HepG2 (cell line): ENCODE measurements at regions not wholly inside any gene's neighbourhood (a gene's known extent, or its start where the extent isn't known, plus 50 kb on each side); places are given as distances from the start of the nearest gene placed in this dataset.

Source experiments
- ATAC-seq: fragments of 200-7000 bp; cut with Tn5 transposase; 3 replicates; pipeline ENCODE4 v1.9.1; 2020; ENCODE audit warnings: mild to moderate bottlenecking, moderate library complexity
- BruUV-seq: library from RNA; stranded (reverse); fragments of 400-500 nt; replicated peaks from 2 replicates; lab custom pipeline; 2021; lab: Mats Ljungman, UMichigan
- CTCF ChIA-PET: fragments of 300-600 bp; formaldehyde crosslinking; extraction: SDS; loops from one replicate; lab custom pipeline; 2021; ENCODE audit warnings: low total read pairs, inconsistent platforms, low intra/inter-chr PET ratio; lab: Yijun Ruan, JAX
- POLR2A ChIA-PET: fragments of 350-600 bp; sonication (Branson Sonifier 250); formaldehyde crosslinking; loops from one replicate; lab custom pipeline; 2020; ENCODE audit warnings: antibody characterized with exemption, inconsistent platforms; lab: Yijun Ruan, JAX
- DNase-seq: peaks from one replicate; pipeline ENCODE4 v3.0.0-alpha.2; 2015; ENCODE audit warnings: low spot score
- FAIRE-seq: peaks from 3 replicates; lab custom pipeline; 2011; peaks lifted over from hg19 to GRCh38; lab: Jason Lieb, UNC
- H2AFZ ChIP-seq: one replicate; pipeline ENCODE4 v1.6.1; 2011; ENCODE audit warnings: low read length, inconsistent platforms
- H3K27ac ChIP-seq: fragments of 300-600 bp; 3 replicates; pipeline ENCODE4 v1.8.0; 2011; ENCODE audit warnings: mixed run types, mild to moderate bottlenecking, mixed read lengths, low read length, inconsistent platforms; ENCODE audit not compliant: insufficient read depth; ENCODE audit errors: extremely low read length
- H3K27me3 ChIP-seq, 2 experiments: fragments of 200-600 bp in 1 of 2; 2 replicates in 1 of 2; 3 replicates in 1 of 2; pipeline versions ENCODE4 v1.6.0 to v1.8.0; 2011; ENCODE audit warnings: low read length in 2 of 2, mild to moderate bottlenecking in 2 of 2, moderate library complexity in 2 of 2, inconsistent platforms in 1 of 2; ENCODE audit not compliant: insufficient read depth in 2 of 2, control insufficient read depth in 1 of 2
- H3K36me3 ChIP-seq, 2 experiments: fragments of 200-600 bp in 1 of 2; replicated peaks in 1 of 2; 2 replicates in 1 of 2; 3 replicates in 1 of 2; pipeline versions ENCODE4 v1.5.1 to v1.8.0; 2011; ENCODE audit warnings: low read length in 2 of 2, inconsistent platforms in 1 of 2; ENCODE audit not compliant: insufficient read depth in 2 of 2, control insufficient read depth in 1 of 2
- H3K4me1 ChIP-seq: 2 replicates; pipeline ENCODE4 v1.5.1; 2012; ENCODE audit warnings: low read length, inconsistent platforms; ENCODE audit not compliant: insufficient read depth
- H3K4me2 ChIP-seq: 2 replicates; pipeline ENCODE4 v1.6.0; 2011; ENCODE audit warnings: low read depth, low read length, inconsistent platforms
- H3K4me3 ChIP-seq, 3 experiments: fragments of 200-600 bp in 1 of 3; sonication (generic), shearing (Covaris generic) in 1 of 3; replicated peaks in 1 of 3; 2 replicates each; pipeline ENCODE4 v1.5.1; 2011 to 2016; ENCODE audit warnings: low read length in 3 of 3, inconsistent platforms in 2 of 3, low read depth in 2 of 3, mild to moderate bottlenecking in 2 of 3, control low read depth in 1 of 3, mixed read lengths in 1 of 3; ENCODE audit not compliant: insufficient read depth in 1 of 3
- H3K79me2 ChIP-seq: one replicate; pipeline ENCODE4 v1.6.1; 2011; ENCODE audit warnings: low read length, inconsistent platforms; ENCODE audit not compliant: insufficient read depth
- H3K9ac ChIP-seq: 2 replicates; pipeline ENCODE4 v1.6.0; 2011; ENCODE audit warnings: mild to moderate bottlenecking, low read depth, low read length, inconsistent platforms; ENCODE audit not compliant: insufficient read depth
- H3K9me3 ChIP-seq: 2 replicates; pipeline ENCODE4 v1.5.1; 2012; ENCODE audit warnings: mild to moderate bottlenecking, low read length
- H4K20me1 ChIP-seq: 2 replicates; pipeline ENCODE4 v1.6.0; 2011; ENCODE audit warnings: inconsistent platforms, mild to moderate bottlenecking, low read length, moderate library complexity; ENCODE audit not compliant: insufficient read depth
- ATF5 ChIP-seq: sonication (generic); formaldehyde crosslinking; IDR thresholded peaks from 2 replicates; pipeline ENCODE4 v1.4.0; 2020; ENCODE audit warnings: mild to moderate bottlenecking, low read depth, missing genetic modification reagents
- BORCS8-MEF2B ChIP-seq: sonication (generic); formaldehyde crosslinking; IDR thresholded peaks from 2 replicates; pipeline ENCODE4 v1.8.0; 2022; ENCODE audit warnings: mild to moderate bottlenecking, missing genetic modification reagents
- FIP1L1 ChIP-seq: fragments of 200-400 bp; formaldehyde crosslinking; IDR thresholded peaks from 2 replicates; pipeline ENCODE4 v1.6.1; 2018; ENCODE audit warnings: low read depth, mild to moderate bottlenecking, low read length, moderate library complexity, borderline replicate concordance; ENCODE audit not compliant: insufficient read depth
- KDM3A ChIP-seq: IDR thresholded peaks from 2 replicates; pipeline ENCODE4 v1.6.1; 2018; ENCODE audit warnings: low read depth, missing compliant biosample characterization
- MYPOP ChIP-seq: sonication (generic); formaldehyde crosslinking; IDR thresholded peaks from 2 replicates; pipeline ENCODE4 v1.8.1; 2023; ENCODE audit warnings: mild to moderate bottlenecking, moderate library complexity, missing genetic modification reagents
- NFIB ChIP-seq: sonication (generic); formaldehyde crosslinking; IDR thresholded peaks from 2 replicates; pipeline ENCODE4 v1.9.0; 2021; ENCODE audit warnings: missing genetic modification reagents, mild to moderate bottlenecking, borderline replicate concordance
- SATB2 ChIP-seq: sonication (generic); formaldehyde crosslinking; IDR thresholded peaks from 2 replicates; pipeline ENCODE4 v1.5.0; 2020; ENCODE audit warnings: missing genetic modification reagents
- ZNF235 ChIP-seq: sonication (generic); formaldehyde crosslinking; IDR thresholded peaks from 2 replicates; pipeline ENCODE4 v1.8.1; 2023; ENCODE audit warnings: mild to moderate bottlenecking, missing genetic modification reagents, borderline replicate concordance
- ZNF34 ChIP-seq: sonication (generic); formaldehyde crosslinking; IDR thresholded peaks from 2 replicates; pipeline ENCODE4 v1.4.0; 2020; ENCODE audit warnings: mild to moderate bottlenecking, missing genetic modification reagents, borderline replicate concordance
- ZNF550 ChIP-seq: sonication (generic); formaldehyde crosslinking; IDR thresholded peaks from 2 replicates; pipeline ENCODE4 v1.4.0; 2020; ENCODE audit warnings: mild to moderate bottlenecking, missing genetic modification reagents, borderline replicate concordance
- ZNF558 ChIP-seq: sonication (generic); formaldehyde crosslinking; IDR thresholded peaks from 2 replicates; pipeline ENCODE4 v1.9.0; 2022; ENCODE audit warnings: mild to moderate bottlenecking, missing genetic modification reagents, borderline replicate concordance
- ZNF589 ChIP-seq: sonication (generic); formaldehyde crosslinking; conservative IDR thresholded peaks from 2 replicates; pipeline ENCODE4 v1.8.0; 2022; ENCODE audit warnings: mild to moderate bottlenecking, moderate library complexity, missing genetic modification reagents
- ZNF629 ChIP-seq: sonication (generic); formaldehyde crosslinking; conservative IDR thresholded peaks from 2 replicates; pipeline ENCODE4 v1.5.0; 2020; ENCODE audit warnings: missing genetic modification reagents
- ZNF775 ChIP-seq: sonication (generic); formaldehyde crosslinking; IDR thresholded peaks from 2 replicates; pipeline ENCODE4 v1.4.0; 2020; ENCODE audit warnings: missing genetic modification reagents, mild to moderate bottlenecking, moderate library complexity, borderline replicate concordance
- WGBS: methylation state at CpG from one replicate; pipeline ENCODE4 v1.1.6; 2017; ENCODE audit warnings: low lambda C conversion rate; 5-methylcytosine and 5-hydroxymethylcytosine counted together
- in situ Hi-C: cut with HindIII; loops from 2 replicates; pipeline ENCODE4 v1.10.0; 2017; ENCODE audit warnings: low pct_unique_long_range_greater_than_20kb; ENCODE audit not compliant: extremely low pct_ligation_motif_present
- intact Hi-C: fragments of 100-400 bp; cut with micrococcal nuclease; formaldehyde crosslinking; loops from one replicate; pipeline ENCODE4 v1.10.0; 2022; ENCODE audit not compliant: unreplicated experiment
- TF ChIP-seq, protein P1 (sequence below): IDR thresholded peaks from 2 replicates; pipeline ENCODE4 v1.6.1; 2016; ENCODE audit warnings: low read depth, missing genetic modification reagents, missing compliant biosample characterization

DNA sequence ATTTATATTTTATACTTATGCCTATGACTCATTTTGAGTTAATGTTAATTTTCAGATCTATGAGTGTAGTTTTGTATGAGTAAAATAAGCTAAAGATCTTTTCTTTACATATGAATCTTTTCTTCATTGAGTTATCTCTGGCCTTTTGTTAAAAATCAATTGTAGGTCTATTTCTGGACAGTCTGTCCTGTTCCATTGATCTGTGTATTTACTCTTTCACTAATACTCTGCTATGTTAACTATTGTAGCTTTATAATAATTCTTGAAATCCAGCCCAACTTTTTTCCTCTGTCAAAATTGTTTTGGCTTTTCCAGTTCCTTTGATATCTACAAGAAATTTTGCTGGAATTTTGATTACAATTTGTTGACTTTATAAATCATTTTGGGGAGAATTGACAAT lies 177.0 kb downstream of the RBM46 start (continued):
- no peak for TF ChIP-seq BORCS8-MEF2B (CRISPR knock-in tag)
- TF ChIP-seq FIP1L1 = no peak
- no peak for TF ChIP-seq ZNF235 (CRISPR knock-in tag)

DNA sequence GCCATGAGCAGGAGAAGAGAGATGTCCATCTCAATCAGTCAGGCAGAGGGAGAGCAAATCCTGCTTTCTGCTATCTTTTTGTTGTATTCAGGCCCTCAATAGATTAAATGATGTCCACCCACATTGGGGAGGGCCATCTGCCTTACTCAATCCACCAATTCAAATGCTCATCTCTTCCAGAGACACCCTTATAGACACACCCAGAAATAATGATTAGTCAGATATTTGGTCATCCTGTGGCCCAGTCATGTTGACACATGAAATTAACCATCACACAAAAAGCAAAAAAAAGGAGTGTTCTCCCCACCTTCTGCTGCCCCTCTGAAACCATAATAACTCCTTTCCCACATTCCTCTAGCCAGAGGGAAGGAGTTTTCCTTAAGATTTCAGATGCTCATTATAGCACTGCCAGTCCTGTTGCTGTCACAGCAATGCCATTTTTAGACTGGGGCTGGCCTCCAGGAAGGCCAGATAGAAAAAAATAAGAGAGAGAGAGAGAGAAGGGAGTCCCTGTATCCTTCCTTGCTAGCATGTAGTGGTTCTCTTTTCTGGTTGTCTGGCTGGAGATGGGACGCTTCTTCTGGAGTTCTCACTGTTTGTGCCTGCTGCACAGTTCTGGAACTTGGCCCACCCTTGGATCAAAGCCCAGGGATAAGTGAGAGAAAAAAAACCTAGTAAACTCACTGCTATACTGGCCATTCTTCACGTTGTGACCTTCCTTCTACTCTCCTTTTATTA lies 177.7 kb downstream of the RBM46 start:
- Histone ChIP-seq H3K36me3 (no peaks in the 10 kb centered on the region), H2AFZ (no peak overlapping the region), H3K27me3 (no peaks in the 10 kb centered on the region), H3K4me3 (no peak overlapping the region), H4K20me1 (no peaks in the 10 kb centered on the region), H3K79me2 (no peaks in the 10 kb centered on the region), H3K4me1 (no peaks in the 10 kb centered on the region), H3K27ac (no peak overlapping the region), H3K9ac (no peak overlapping the region), H3K4me2 (no peak overlapping the region), H3K9me3 (no peaks in the 10 kb centered on the region)
- 4% methylated on average over 2 of the region's 2 CpGs for WGBS
- CTCF ChIA-PET = no interaction called here
- POLR2A ChIA-PET = no interaction called here
- ATAC-seq (no peak), DNase-seq (no peak), FAIRE-seq (no peak)
- in situ Hi-C loops = no loop called here
- BruUV-seq = no TSS peak
- intact Hi-C loops = no loop called here
- TF ChIP-seq ZNF589 (CRISPR knock-in tag) (no peak), ATF5 (CRISPR knock-in tag) (no peak), MYPOP (CRISPR knock-in tag) (no peak), ZNF558 (CRISPR knock-in tag) (no peak), ZNF34 (CRISPR knock-in tag) (no peak), KDM3A (CRISPR knock-in tag) (no peak), NFIB (CRISPR knock-in tag) (no peak), ZNF550 (CRISPR knock-in tag) (no peak), ZNF775 (CRISPR knock-in tag) (no peak), SATB2 (no peak), ZNF629 (no peak)
- TF ChIP-seq, protein P1, sequence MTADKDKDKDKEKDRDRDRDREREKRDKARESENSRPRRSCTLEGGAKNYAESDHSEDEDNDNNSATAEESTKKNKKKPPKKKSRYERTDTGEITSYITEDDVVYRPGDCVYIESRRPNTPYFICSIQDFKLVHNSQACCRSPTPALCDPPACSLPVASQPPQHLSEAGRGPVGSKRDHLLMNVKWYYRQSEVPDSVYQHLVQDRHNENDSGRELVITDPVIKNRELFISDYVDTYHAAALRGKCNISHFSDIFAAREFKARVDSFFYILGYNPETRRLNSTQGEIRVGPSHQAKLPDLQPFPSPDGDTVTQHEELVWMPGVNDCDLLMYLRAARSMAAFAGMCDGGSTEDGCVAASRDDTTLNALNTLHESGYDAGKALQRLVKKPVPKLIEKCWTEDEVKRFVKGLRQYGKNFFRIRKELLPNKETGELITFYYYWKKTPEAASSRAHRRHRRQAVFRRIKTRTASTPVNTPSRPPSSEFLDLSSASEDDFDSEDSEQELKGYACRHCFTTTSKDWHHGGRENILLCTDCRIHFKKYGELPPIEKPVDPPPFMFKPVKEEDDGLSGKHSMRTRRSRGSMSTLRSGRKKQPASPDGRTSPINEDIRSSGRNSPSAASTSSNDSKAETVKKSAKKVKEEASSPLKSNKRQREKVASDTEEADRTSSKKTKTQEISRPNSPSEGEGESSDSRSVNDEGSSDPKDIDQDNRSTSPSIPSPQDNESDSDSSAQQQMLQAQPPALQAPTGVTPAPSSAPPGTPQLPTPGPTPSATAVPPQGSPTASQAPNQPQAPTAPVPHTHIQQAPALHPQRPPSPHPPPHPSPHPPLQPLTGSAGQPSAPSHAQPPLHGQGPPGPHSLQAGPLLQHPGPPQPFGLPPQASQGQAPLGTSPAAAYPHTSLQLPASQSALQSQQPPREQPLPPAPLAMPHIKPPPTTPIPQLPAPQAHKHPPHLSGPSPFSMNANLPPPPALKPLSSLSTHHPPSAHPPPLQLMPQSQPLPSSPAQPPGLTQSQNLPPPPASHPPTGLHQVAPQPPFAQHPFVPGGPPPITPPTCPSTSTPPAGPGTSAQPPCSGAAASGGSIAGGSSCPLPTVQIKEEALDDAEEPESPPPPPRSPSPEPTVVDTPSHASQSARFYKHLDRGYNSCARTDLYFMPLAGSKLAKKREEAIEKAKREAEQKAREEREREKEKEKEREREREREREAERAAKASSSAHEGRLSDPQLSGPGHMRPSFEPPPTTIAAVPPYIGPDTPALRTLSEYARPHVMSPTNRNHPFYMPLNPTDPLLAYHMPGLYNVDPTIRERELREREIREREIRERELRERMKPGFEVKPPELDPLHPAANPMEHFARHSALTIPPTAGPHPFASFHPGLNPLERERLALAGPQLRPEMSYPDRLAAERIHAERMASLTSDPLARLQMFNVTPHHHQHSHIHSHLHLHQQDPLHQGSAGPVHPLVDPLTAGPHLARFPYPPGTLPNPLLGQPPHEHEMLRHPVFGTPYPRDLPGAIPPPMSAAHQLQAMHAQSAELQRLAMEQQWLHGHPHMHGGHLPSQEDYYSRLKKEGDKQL (CRISPR knock-in tag) = no peak
